BJ (cell line): ENCODE measurements at regions not wholly inside any gene's neighbourhood (a gene's known extent, or its start where the extent isn't known, plus 50 kb on each side); places are given as distances from the start of the nearest gene placed in this dataset.

Experiments used
- CTCF ChIA-PET: fragments of 350-600 bp; formaldehyde crosslinking; extraction: SDS; loops from one replicate; lab custom pipeline; 2021; ENCODE audit warnings: antibody characterized with exemption, inconsistent platforms; lab: Yijun Ruan, JAX
- POLR2A ChIA-PET: fragments of 300-600 bp; sonication (Branson Sonifier 250); formaldehyde crosslinking; extraction: SDS; loops from one replicate; lab custom pipeline; 2021; ENCODE audit warnings: antibody characterized with exemption; lab: Charles Lee
- DNase-seq: peaks from one replicate; pipeline ENCODE4 v3.0.0-alpha.2; 2011; ENCODE audit warnings: low read depth
- H3K27me3 ChIP-seq: 2 replicates; pipeline ENCODE4 v1.6.0; 2011; ENCODE audit warnings: low read length; ENCODE audit not compliant: control insufficient read depth, insufficient read depth
- H3K36me3 ChIP-seq: 2 replicates; pipeline ENCODE4 v1.5.1; 2011; ENCODE audit warnings: low read length; ENCODE audit not compliant: control insufficient read depth, insufficient read depth
- H3K4me3 ChIP-seq: 2 replicates; pipeline ENCODE4 v1.5.1; 2011; ENCODE audit warnings: low read depth, mild to moderate bottlenecking, control low read depth, low read length
- CTCF ChIP-seq: IDR thresholded peaks from 2 replicates; pipeline ENCODE4 v1.5.1; 2011; ENCODE audit warnings: low read depth, mild to moderate bottlenecking, control low read depth, inconsistent platforms, low read length, moderate library complexity; ENCODE audit not compliant: insufficient read depth

- ChIA-PET POLR2A (no interaction called here), CTCF (no interaction called here)
- Histone ChIP-seq H3K36me3 (no peaks in the 10 kb centered on the region), H3K4me3 (no peak overlapping the region), H3K27me3 (no peaks in the 10 kb centered on the region)
- no peak for TF ChIP-seq CTCF
- DNase-seq = no peak
Observed at GRCh38 chr14:66224492-66225178, 261.5 kb upstream of the CCDC196 start.

DNA sequence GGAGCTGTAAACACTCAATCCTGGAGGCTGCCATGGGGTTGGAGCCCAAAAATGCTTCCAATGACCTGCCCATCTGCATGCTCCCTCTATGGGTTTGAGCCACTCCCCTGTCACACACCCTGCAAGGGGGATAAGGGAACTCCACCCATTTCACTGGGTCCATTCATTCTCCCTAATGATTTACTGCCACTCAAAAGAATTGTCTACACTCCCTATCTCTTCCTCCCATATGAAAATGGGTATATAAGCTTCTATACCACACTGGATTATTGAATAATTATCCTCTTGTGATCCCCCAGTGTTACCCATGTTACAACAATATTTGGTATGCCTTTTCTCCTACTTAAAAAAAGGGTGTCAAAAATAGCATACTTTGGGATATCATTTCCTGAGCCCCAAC is 260.8 kb upstream of the CCDC196 start:
- no peak for TF ChIP-seq CTCF

GRCh38 chr14:66228267-66228970 is 257.8 kb upstream of the CCDC196 start:
- CTCF ChIA-PET = no interaction called here
- POLR2A ChIA-PET = no interaction called here
- Histone ChIP-seq H3K27me3 (no peaks in the 10 kb centered on the region), H3K4me3 (no peak overlapping the region), H3K36me3 (no peaks in the 10 kb centered on the region)
- no peak for TF ChIP-seq CTCF
- DNase-seq = no peak

More for the DNA sequence above, 260.8 kb upstream of the CCDC196 start:
- DNase-seq = no peak
- ChIA-PET POLR2A (no interaction called here), CTCF (no interaction called here)
- no peaks in the 10 kb centered on the region for H3K36me3 ChIP-seq
- no peak overlapping the region for H3K4me3 ChIP-seq
- no peaks in the 10 kb centered on the region for H3K27me3 ChIP-seq

DNA sequence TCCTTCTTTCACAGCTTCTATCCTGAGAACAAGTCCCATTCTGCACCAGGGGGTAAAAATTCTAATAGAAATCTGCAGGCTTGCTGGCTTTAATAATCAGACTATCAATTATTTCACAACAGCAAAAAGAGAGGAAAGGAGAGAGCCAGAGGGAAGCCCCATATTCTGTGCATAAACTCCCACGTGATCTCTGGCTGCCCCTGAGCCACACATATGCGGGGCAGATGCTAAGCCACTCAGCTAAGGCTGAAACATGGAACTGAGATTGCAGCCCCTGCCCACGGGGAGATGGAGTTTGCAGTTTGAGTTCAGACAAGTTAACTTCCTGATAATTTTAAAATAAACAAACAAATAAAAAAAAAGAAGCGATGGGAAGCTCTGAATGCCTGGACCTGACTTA is 254.4 kb upstream of the CCDC196 start:
- CTCF ChIA-PET = interaction anchor here (0.6 kb wide), 1 partner anchor 82 kb away, joined by 4 read pairs; no protein-coding TSS in a partner anchor
- DNase-seq = no peak
- Histone ChIP-seq H3K4me3 (no peak overlapping the region), H3K27me3 (no peaks in the 10 kb centered on the region), H3K36me3 (no peaks in the 10 kb centered on the region)
- no peak for TF ChIP-seq CTCF
- POLR2A ChIA-PET = no interaction called here

- POLR2A ChIA-PET = no interaction called here
- TF ChIP-seq CTCF = no peak
- CTCF ChIA-PET = no interaction called here
- Histone ChIP-seq H3K36me3 (no peaks in the 10 kb centered on the region), H3K27me3 (no peaks in the 10 kb centered on the region), H3K4me3 (no peak overlapping the region)
- no peak for DNase-seq
Observed at GRCh38 chr14:66233591-66233990, 252.6 kb upstream of the CCDC196 start.
